Pancreas (tissue), 10 donors: ENCODE measurements at regions not wholly inside any gene's neighbourhood (a gene's known extent, or its start where the extent isn't known, plus 50 kb on each side); places are given as distances from the start of the nearest gene placed in this dataset.

ENCODE experiments used
- ATAC-seq, 4 donors: fragments of 200-7000 bp; cut with Tn5 transposase; one replicate each; pipeline versions ENCODE4 v1.8.0 to v1.9.1; 2020; ENCODE audit warnings: mild to moderate bottlenecking in 4 of 4, moderate library complexity in 4 of 4
- DNase-seq, 6 donors: peaks; one replicate each; pipeline ENCODE4 v3.0.0-alpha.2; 2020
- FAIRE-seq: peaks from 2 replicates; lab custom pipeline; 2012; peaks lifted over from hg19 to GRCh38; lab: Jason Lieb, UNC
- H3K27ac ChIP-seq, 4 donors: fragments of 200-600 bp; sonication (generic); 1 replicate in 3 of 4; 2 replicates in 1 of 4; pipeline versions ENCODE4 v1.5.0 to v1.8.0; 2020
- H3K27me3 ChIP-seq, 4 donors: fragments of 200-600 bp; one replicate each; pipeline ENCODE4 v1.8.0; 2021
- H3K36me3 ChIP-seq, 3 donors: fragments of 200-600 bp; sonication (generic) in 1 of 3; one replicate each; pipeline versions ENCODE4 v1.5.0 to v1.8.0; 2020 to 2021
- H3K4me1 ChIP-seq, 3 donors: fragments of 200-600 bp; one replicate each; pipeline ENCODE4 v1.8.0; 2021
- H3K4me3 ChIP-seq, 4 donors: fragments of 200-600 bp; sonication (generic) in 2 of 4; one replicate each; pipeline versions ENCODE4 v1.5.0 to v1.8.0; 2020 to 2021
- H3K9me3 ChIP-seq, 4 donors: fragments of 200-600 bp; one replicate each; pipeline ENCODE4 v1.8.0; 2021
- CTCF ChIP-seq, 4 donors: fragments of 200-600 bp; sonication (generic) in 3 of 4; IDR thresholded peaks; one replicate each; pipeline versions ENCODE4 v1.5.0 to v1.8.0; 2021; ENCODE audit warnings: antibody characterized with exemption in 4 of 4
- WGBS, 2 donors: extraction: QIAGEN DNeasy Blood & Tissue Kit; methylation state at CpG; one replicate each; pipeline ENCODE4 v1.1.7; 2013; 5-methylcytosine and 5-hydroxymethylcytosine counted together
- intact Hi-C, 3 donors: fragments of 100-400 bp; cut with DNase I; formaldehyde crosslinking; loops; one replicate each; pipeline versions ENCODE4 v1.11.1 to v1.14.2; 2022
- donor health status: healthy with polysubstance abuse.
- donor health status: DM: no; HTN: no; CAD: no; lungs with moderate emphysema.
- donor health status: DM: no; HTN: no; CAD: no.
- donor health status: control.
- donor health status: control.
- donor health status: Bipolar disorder and iron deficiency.
- donor health status: DM: yes; HTN: yes; CAD: no.
- donor health status: DM: no; HTN: no; CAD: no.
- donor health status: DM: no; HTN: no; CAD: no.
- donor health status: DM: yes; HTN: yes; CAD: no.

- Histone ChIP-seq H3K9me3 (no peaks in the 10 kb centered on the region), H3K4me3 (no peak overlapping the region), H3K4me1 (no peaks in the 10 kb centered on the region), H3K27me3 (no peaks in the 10 kb centered on the region), H3K27ac (no peak overlapping the region), H3K36me3 (no peaks in the 10 kb centered on the region)
- DNase-seq (no peak), ATAC-seq (no peak), FAIRE-seq (no peak)
- WGBS, 2 donors: 89 to 93% methylated on average over 7 of the region's 7 CpGs
- no peak for TF ChIP-seq CTCF (IDR thresholded peaks at IDR 0.05)
- intact Hi-C loops: no loop called here
Measured at GRCh38 chr4:125010796-125011503, 298.4 kb upstream of the ANKRD50 start.

- no peak for TF ChIP-seq CTCF (IDR thresholded peaks at IDR 0.05)
- FAIRE-seq (no peak), ATAC-seq (no peak)
Measured at GRCh38 chr4:125008676-125009075, 296.1 kb upstream of the ANKRD50 start.

GRCh38 chr4:125004676-125005075 is 292.1 kb upstream of the ANKRD50 start:
- H3K4me3 ChIP-seq: no peak overlapping the region
- no peaks in the 10 kb centered on the region for H3K27me3 ChIP-seq
- H3K27ac ChIP-seq: no peak overlapping the region
- H3K4me1 ChIP-seq: no peaks in the 10 kb centered on the region
- no peaks in the 10 kb centered on the region for H3K9me3 ChIP-seq
- no peak for FAIRE-seq
- no peak for TF ChIP-seq CTCF (IDR thresholded peaks at IDR 0.05)
- DNase-seq: no peak
- WGBS, 2 donors: 90 to 93% methylated on average over 3 of the region's 3 CpGs
- no peak for ATAC-seq
- intact Hi-C loops: no loop called here
- H3K36me3 ChIP-seq: no peaks in the 10 kb centered on the region

More at GRCh38 chr4:125008676-125009075, 296.1 kb upstream of the ANKRD50 start:
- DNase-seq: no peak
- intact Hi-C loops: no loop called here
- H3K27me3 ChIP-seq: no peaks in the 10 kb centered on the region
- no peak overlapping the region for H3K4me3 ChIP-seq
- no peaks in the 10 kb centered on the region for H3K9me3 ChIP-seq
- no peaks in the 10 kb centered on the region for H3K36me3 ChIP-seq
- no peaks in the 10 kb centered on the region for H3K4me1 ChIP-seq
- WGBS, 2 donors: 84 to 92% methylated on average over 1 of the region's 1 CpG
- no peak overlapping the region for H3K27ac ChIP-seq

- no peak for TF ChIP-seq CTCF (IDR thresholded peaks at IDR 0.05)
- H3K4me3 ChIP-seq: no peak overlapping the region
- no peaks in the 10 kb centered on the region for H3K4me1 ChIP-seq
- no peak overlapping the region for H3K27ac ChIP-seq
- WGBS, 2 donors: 89 to 92% methylated on average over 3 of the region's 3 CpGs
- intact Hi-C loops: no loop called here
- DNase-seq (no peak), FAIRE-seq (no peak), ATAC-seq (no peak)
- no peaks in the 10 kb centered on the region for H3K27me3 ChIP-seq
- H3K36me3 ChIP-seq: no peaks in the 10 kb centered on the region
- no peaks in the 10 kb centered on the region for H3K9me3 ChIP-seq
Measured at GRCh38 chr4:125003840-125004239, 291.3 kb upstream of the ANKRD50 start.

GRCh38 chr4:124997991-124998390 is 285.5 kb upstream of the ANKRD50 start:
- ATAC-seq: no peak
- Histone ChIP-seq H3K9me3 (no peaks in the 10 kb centered on the region), H3K36me3 (no peaks in the 10 kb centered on the region), H3K27me3 (no peaks in the 10 kb centered on the region), H3K4me3 (no peak overlapping the region), H3K4me1 (no peaks in the 10 kb centered on the region), H3K27ac (no peak overlapping the region)
- intact Hi-C loops: no loop called here
- no peak for TF ChIP-seq CTCF (IDR thresholded peaks at IDR 0.05)
- FAIRE-seq: no peak
- no peak for DNase-seq
